KMS-11 (cell line): ENCODE measurements at regions not wholly inside any gene's neighbourhood (a gene's known extent, or its start where the extent isn't known, plus 50 kb on each side); places are given as distances from the start of the nearest gene placed in this dataset.
"Not testable (repeated sequence)": the region's sequence is repeated elsewhere in the genome, so short reads cannot be mapped to it uniquely, and the experiment has no call there.

Source experiments
- H2AFZ ChIP-seq: fragments of 200-600 bp; sonication (generic); 2 replicates; pipeline ENCODE4 v1.6.1; 2016; ENCODE audit warnings: antibody characterized with exemption, mixed run types, low read depth
- H3K27ac ChIP-seq: fragments of 200-600 bp; sonication (generic); 2 replicates; pipeline ENCODE4 v1.6.1; 2016; ENCODE audit warnings: mild to moderate bottlenecking, mixed run types
- H3K27me3 ChIP-seq: fragments of 200-600 bp; sonication (generic); 2 replicates; pipeline ENCODE4 v1.6.1; 2017; ENCODE audit warnings: mild to moderate bottlenecking, low read depth, mixed run types, moderate library complexity; ENCODE audit not compliant: insufficient read depth
- H3K36me3 ChIP-seq: fragments of 200-600 bp; sonication (generic); 2 replicates; pipeline ENCODE4 v1.6.1; 2017; ENCODE audit warnings: mild to moderate bottlenecking, mixed run types; ENCODE audit not compliant: insufficient read depth
- H3K4me1 ChIP-seq: fragments of 200-600 bp; sonication (generic); 2 replicates; pipeline ENCODE4 v1.6.1; 2016; ENCODE audit warnings: mild to moderate bottlenecking, low read depth, mixed run types; ENCODE audit not compliant: poor library complexity, severe bottlenecking
- H3K4me2 ChIP-seq: fragments of 200-600 bp; sonication (generic); 2 replicates; pipeline ENCODE4 v1.7.0; 2016; ENCODE audit warnings: mild to moderate bottlenecking, mixed run types
- H3K4me3 ChIP-seq: fragments of 200-600 bp; sonication (generic); IDR thresholded peaks from 2 replicates; pipeline ENCODE4 v1.6.1; 2017; ENCODE audit warnings: low read depth, low read length, mixed read lengths; ENCODE audit not compliant: insufficient read depth
- H3K79me2 ChIP-seq: fragments of 200-600 bp; sonication (generic); 2 replicates; pipeline ENCODE4 v1.6.1; 2016; ENCODE audit warnings: low read depth, mixed run types; ENCODE audit not compliant: insufficient read depth
- H3K9ac ChIP-seq: fragments of 200-600 bp; sonication (generic); 2 replicates; pipeline ENCODE4 v1.6.1; 2016; ENCODE audit warnings: mild to moderate bottlenecking, mixed run types
- H4K20me1 ChIP-seq: fragments of 200-600 bp; sonication (generic); 2 replicates; pipeline ENCODE4 v1.6.1; 2016; ENCODE audit warnings: mild to moderate bottlenecking, mixed run types; ENCODE audit not compliant: insufficient read depth
- CTCF ChIP-seq: fragments of 200-600 bp; sonication (generic); conservative IDR thresholded peaks from 2 replicates; pipeline ENCODE4 v1.6.1; 2017; ENCODE audit warnings: low read depth, mild to moderate bottlenecking, antibody characterized with exemption, low read length, moderate library complexity, mixed read lengths

DNA sequence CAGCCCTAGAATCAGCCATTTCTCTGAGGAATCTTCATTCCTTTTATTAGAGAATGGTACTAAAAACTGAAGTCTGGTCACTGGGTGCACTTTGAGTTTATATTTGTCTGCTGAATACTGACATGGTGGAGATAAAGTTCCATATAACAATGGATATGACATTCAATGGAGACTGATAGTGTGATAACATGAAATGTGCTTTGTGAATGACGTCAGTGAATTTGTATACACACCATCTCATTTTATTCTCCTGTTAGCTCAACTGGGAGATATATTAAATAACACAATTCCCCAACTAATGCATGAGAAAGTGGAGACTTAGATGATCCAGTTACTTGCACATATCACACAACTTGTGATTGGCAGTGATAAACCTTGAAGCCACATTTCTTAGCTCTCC is 446.7 kb downstream of the DOK5 start:
- no peak overlapping the region for H3K27ac ChIP-seq
- H3K4me3 ChIP-seq: no peak overlapping the region
- no peak for TF ChIP-seq CTCF
- no peaks in the 10 kb centered on the region for H3K79me2 ChIP-seq
- no peaks in the 10 kb centered on the region for H3K27me3 ChIP-seq
- no peaks in the 10 kb centered on the region for H3K36me3 ChIP-seq
- no peaks in the 10 kb centered on the region for H3K4me1 ChIP-seq
- no peak overlapping the region for H3K4me2 ChIP-seq
- no peak overlapping the region for H3K9ac ChIP-seq
- no peaks in the 10 kb centered on the region for H4K20me1 ChIP-seq
- no peak overlapping the region for H2AFZ ChIP-seq

- Histone ChIP-seq H3K79me2 (no peaks in the 10 kb centered on the region), H3K9ac (no peak overlapping the region), H4K20me1 (no peaks in the 10 kb centered on the region), H3K27me3 (no peaks in the 10 kb centered on the region), H3K36me3 (no peaks in the 10 kb centered on the region), H2AFZ (no peak overlapping the region), H3K4me3 (no peak overlapping the region), H3K27ac (no peak overlapping the region), H3K4me1 (no peaks in the 10 kb centered on the region), H3K4me2 (no peak overlapping the region)
- no peak for TF ChIP-seq CTCF
These were observed 445.1 kb downstream of the DOK5 start for GRCh38 chr20:54920491-54920890.

GRCh38 chr20:54918993-54919392 is 443.6 kb downstream of the DOK5 start:
- H3K27me3 ChIP-seq, H2AFZ ChIP-seq, H3K36me3 ChIP-seq, H4K20me1 ChIP-seq, H3K27ac ChIP-seq, H3K4me3 ChIP-seq, H3K4me2 ChIP-seq, H3K4me1 ChIP-seq, H3K9ac ChIP-seq, H3K79me2 ChIP-seq: not testable (repeated sequence)

GRCh38 chr20:54914995-54915394 is 439.6 kb downstream of the DOK5 start:
- Histone ChIP-seq H3K36me3 (no peaks in the 10 kb centered on the region), H4K20me1 (no peaks in the 10 kb centered on the region), H3K4me3 (no peak overlapping the region), H3K79me2 (no peaks in the 10 kb centered on the region), H2AFZ (no peak overlapping the region), H3K27me3 (no peaks in the 10 kb centered on the region), H3K4me2 (no peak overlapping the region), H3K27ac (no peak overlapping the region), H3K9ac (no peak overlapping the region), H3K4me1 (no peaks in the 10 kb centered on the region)
- TF ChIP-seq CTCF: no peak

GRCh38 chr20:54909702-54910101 is 434.3 kb downstream of the DOK5 start:
- no peaks in the 10 kb centered on the region for H3K27me3 ChIP-seq
- no peak overlapping the region for H3K4me2 ChIP-seq
- no peak for TF ChIP-seq CTCF
- H3K36me3 ChIP-seq: no peaks in the 10 kb centered on the region
- no peak overlapping the region for H2AFZ ChIP-seq
- H3K4me1 ChIP-seq: no peaks in the 10 kb centered on the region
- H3K79me2 ChIP-seq: no peaks in the 10 kb centered on the region
- no peak overlapping the region for H3K4me3 ChIP-seq
- no peak overlapping the region for H3K27ac ChIP-seq
- H4K20me1 ChIP-seq: no peaks in the 10 kb centered on the region
- no peak overlapping the region for H3K9ac ChIP-seq

- H3K9ac ChIP-seq, H3K4me3 ChIP-seq, H3K4me1 ChIP-seq, H3K79me2 ChIP-seq, H3K4me2 ChIP-seq, H3K27me3 ChIP-seq, H2AFZ ChIP-seq, H3K27ac ChIP-seq, H3K36me3 ChIP-seq, H4K20me1 ChIP-seq: not testable (repeated sequence)
These were observed 430.7 kb downstream of the DOK5 start for GRCh38 chr20:54906134-54906533.
